Fibroblast of skin of left biceps (primary cell): ENCODE measurements at regions not wholly inside any gene's neighbourhood (a gene's known extent, or its start where the extent isn't known, plus 50 kb on each side); places are given as distances from the start of the nearest gene placed in this dataset.
"Not testable (repeated sequence)": the region's sequence is repeated elsewhere in the genome, so short reads cannot be mapped to it uniquely, and the experiment has no call there.

Experiments
- DNase-seq, 2 experiments: peaks; one replicate each; pipeline ENCODE4 v3.0.0-alpha.2; 2013; ENCODE audit warnings: low read depth in 2 of 2

- DNase-seq = no peak
These were observed 145.6 kb upstream of the ABI3BP start for GRCh38 chr3:101138817-101139216.

GRCh38 chr3:101134331-101134730 is 141.1 kb upstream of the ABI3BP start:
- no peak for DNase-seq

GRCh38 chr3:101133652-101134051 is 140.4 kb upstream of the ABI3BP start:
- no peak for DNase-seq

GRCh38 chr3:101133197-101133596 is 140.0 kb upstream of the ABI3BP start:
- not testable (repeated sequence) for DNase-seq

- DNase-seq = no peak
These were observed 138.5 kb upstream of the ABI3BP start for GRCh38 chr3:101131767-101132166.

GRCh38 chr3:101128786-101129185 is 135.6 kb upstream of the ABI3BP start:
- DNase-seq = no peak

- no peak for DNase-seq
These were observed 134.8 kb upstream of the ABI3BP start for GRCh38 chr3:101128001-101128400.

- DNase-seq = no peak
These were observed 130.9 kb upstream of the ABI3BP start for GRCh38 chr3:101124125-101124524.

- no peak for DNase-seq
These were observed 129.9 kb upstream of the ABI3BP start for GRCh38 chr3:101123081-101123480.

GRCh38 chr3:101122681-101123080 is 129.5 kb upstream of the ABI3BP start:
- no peak for DNase-seq

GRCh38 chr3:101120039-101120438 is 126.8 kb upstream of the ABI3BP start:
- DNase-seq = no peak

- DNase-seq = peak; percentile 56 to 67
These were observed 126.3 kb upstream of the ABI3BP start for GRCh38 chr3:101119535-101119934.

GRCh38 chr3:101117980-101118379 is 124.8 kb upstream of the ABI3BP start:
- no peak for DNase-seq

- no peak for DNase-seq
These were observed 124.2 kb upstream of the ABI3BP start for GRCh38 chr3:101117465-101117864.

GRCh38 chr3:101110295-101110694 is 117.1 kb upstream of the ABI3BP start:
- not testable (repeated sequence) for DNase-seq

GRCh38 chr3:101104321-101104720 is 111.1 kb upstream of the ABI3BP start:
- no peak for DNase-seq

- no peak for DNase-seq
These were observed 109.6 kb upstream of the ABI3BP start for GRCh38 chr3:101102678-101103296.

GRCh38 chr3:101100361-101101009 is 107.3 kb upstream of the ABI3BP start:
- no peak for DNase-seq

- no peak for DNase-seq
These were observed 106.6 kb upstream of the ABI3BP start for GRCh38 chr3:101099791-101100190.

GRCh38 chr3:101096444-101096843 is 103.2 kb upstream of the ABI3BP start:
- DNase-seq = no peak

GRCh38 chr3:101095693-101096430 is 102.6 kb upstream of the ABI3BP start:
- DNase-seq = no peak

GRCh38 chr3:101091489-101091888 is 98.3 kb upstream of the ABI3BP start:
- no peak for DNase-seq

- no peak for DNase-seq
These were observed 92.5 kb upstream of the ABI3BP start for GRCh38 chr3:101085752-101086151.
